Type B pancreatic cell (in vitro differentiated cells): ENCODE measurements at regions not wholly inside any gene's neighbourhood (a gene's known extent, or its start where the extent isn't known, plus 50 kb on each side); places are given as distances from the start of the nearest gene placed in this dataset.

Experiments used
- DNase-seq: peaks from one replicate; pipeline ENCODE4 v3.0.0; 2021; ENCODE audit warnings: mixed read lengths; ENCODE audit not compliant: unreplicated experiment; ENCODE audit errors: extremely low spot score
- H3K27ac Mint-ChIP-seq: 2 replicates; pipeline ENCODE4 v1.8.0; 2021; ENCODE audit warnings: mild to moderate bottlenecking, mixed read lengths
- H3K27me3 Mint-ChIP-seq: 2 replicates; pipeline ENCODE4 v1.8.0; 2021; ENCODE audit warnings: mixed read lengths
- H3K36me3 Mint-ChIP-seq: 2 replicates; pipeline ENCODE4 v1.8.0; 2021; ENCODE audit warnings: mixed read lengths
- H3K4me1 Mint-ChIP-seq: one replicate; pipeline ENCODE4 v1.8.0; 2021; ENCODE audit warnings: mixed read lengths; ENCODE audit not compliant: unreplicated experiment
- H3K4me3 Mint-ChIP-seq: 2 replicates; pipeline ENCODE4 v1.8.0; 2021; ENCODE audit warnings: mild to moderate bottlenecking, mixed read lengths
- H3K9me3 Mint-ChIP-seq: 2 replicates; pipeline ENCODE4 v1.8.0; 2021; ENCODE audit warnings: mixed read lengths
- CTCF ChIP-seq: fragments of 200-600 bp; sonication (generic); conservative IDR thresholded peaks from 2 replicates; pipeline ENCODE4 v1.5.0; 2021; ENCODE audit warnings: antibody characterized with exemption, mild to moderate bottlenecking

GRCh38 chr5:58081435-58081834 lies 378.5 kb downstream of the PLK2 start:
- DNase-seq = no peak
- no peak overlapping the region for H3K4me3 Mint-ChIP-seq
- no peak overlapping the region for H3K27ac Mint-ChIP-seq
- peaks cover 42% of the 10 kb centered on the region for H3K4me1 Mint-ChIP-seq
- no peaks in the 10 kb centered on the region for H3K27me3 Mint-ChIP-seq
- H3K36me3 Mint-ChIP-seq = peaks cover 6% of the 10 kb centered on the region
- peaks cover 7% of the 10 kb centered on the region for H3K9me3 Mint-ChIP-seq
- no peak for TF ChIP-seq CTCF

- Mint-ChIP-seq H3K4me1 (peaks cover 48% of the 10 kb centered on the region), H3K27me3 (no peaks in the 10 kb centered on the region), H3K36me3 (peaks cover 6% of the 10 kb centered on the region), H3K9me3 (peaks cover 7% of the 10 kb centered on the region), H3K4me3 (no peak overlapping the region), H3K27ac (peak overlapping the region; percentile 52)
- no peak for DNase-seq
- TF ChIP-seq CTCF = no peak
Observed at GRCh38 chr5:58080573-58080972, 379.3 kb downstream of the PLK2 start.

- peaks cover 7% of the 10 kb centered on the region for H3K9me3 Mint-ChIP-seq
- no peak overlapping the region for H3K27ac Mint-ChIP-seq
- H3K27me3 Mint-ChIP-seq = no peaks in the 10 kb centered on the region
- H3K36me3 Mint-ChIP-seq = peaks cover 6% of the 10 kb centered on the region
- peaks cover 66% of the 10 kb centered on the region for H3K4me1 Mint-ChIP-seq
- H3K4me3 Mint-ChIP-seq = peak overlapping the region; percentile 8
- DNase-seq = no peak
- TF ChIP-seq CTCF = no peak
Observed at GRCh38 chr5:58077966-58078365, 381.9 kb downstream of the PLK2 start.

- Mint-ChIP-seq H3K27ac (no peak overlapping the region), H3K36me3 (peaks cover 3% of the 10 kb centered on the region), H3K4me3 (no peak overlapping the region), H3K27me3 (no peaks in the 10 kb centered on the region), H3K9me3 (peaks cover 3% of the 10 kb centered on the region), H3K4me1 (peaks cover 65% of the 10 kb centered on the region)
- DNase-seq = no peak
- no peak for TF ChIP-seq CTCF
Observed at GRCh38 chr5:58077416-58077815, 382.5 kb downstream of the PLK2 start.

- Mint-ChIP-seq H3K36me3 (no peaks in the 10 kb centered on the region), H3K27ac (no peak overlapping the region), H3K27me3 (no peaks in the 10 kb centered on the region), H3K4me1 (peaks cover 68% of the 10 kb centered on the region), H3K4me3 (no peak overlapping the region), H3K9me3 (no peaks in the 10 kb centered on the region)
- TF ChIP-seq CTCF = no peak
- DNase-seq = no peak
Observed at GRCh38 chr5:58076483-58077257, 383.2 kb downstream of the PLK2 start.

GRCh38 chr5:58075907-58076306 lies 384.0 kb downstream of the PLK2 start:
- peaks cover 66% of the 10 kb centered on the region for H3K4me1 Mint-ChIP-seq
- no peaks in the 10 kb centered on the region for H3K36me3 Mint-ChIP-seq
- no peaks in the 10 kb centered on the region for H3K9me3 Mint-ChIP-seq
- DNase-seq = no peak
- no peak overlapping the region for H3K4me3 Mint-ChIP-seq
- H3K27me3 Mint-ChIP-seq = no peaks in the 10 kb centered on the region
- H3K27ac Mint-ChIP-seq = no peak overlapping the region
- no peak for TF ChIP-seq CTCF
